Thyroid gland (tissue), 4 donors: ENCODE measurements at regions not wholly inside any gene's neighbourhood (a gene's known extent, or its start where the extent isn't known, plus 50 kb on each side); places are given as distances from the start of the nearest gene placed in this dataset.

ENCODE experiments used
- POLR2A ChIP-seq, 2 donors: fragments of 450-650 bp; IDR thresholded peaks; one replicate each; pipeline ENCODE4 v1.6.1; 2017; ENCODE audit warnings: antibody characterized with exemption in 2 of 2, mild to moderate bottlenecking in 2 of 2, moderate library complexity in 1 of 2
- TF ChIP-seq, protein P1 (sequence below), 6 experiments: fragments of 200-600 bp in 3 of 6; fragments of 450-650 bp in 3 of 6; sonication (generic) in 3 of 6; IDR thresholded peaks; one replicate each; pipeline ENCODE4 v1.5.1; 2016 to 2019; ENCODE audit warnings: antibody characterized with exemption in 6 of 6, mild to moderate bottlenecking in 2 of 6, inconsistent platforms in 1 of 6, moderate library complexity in 1 of 6

DNA sequence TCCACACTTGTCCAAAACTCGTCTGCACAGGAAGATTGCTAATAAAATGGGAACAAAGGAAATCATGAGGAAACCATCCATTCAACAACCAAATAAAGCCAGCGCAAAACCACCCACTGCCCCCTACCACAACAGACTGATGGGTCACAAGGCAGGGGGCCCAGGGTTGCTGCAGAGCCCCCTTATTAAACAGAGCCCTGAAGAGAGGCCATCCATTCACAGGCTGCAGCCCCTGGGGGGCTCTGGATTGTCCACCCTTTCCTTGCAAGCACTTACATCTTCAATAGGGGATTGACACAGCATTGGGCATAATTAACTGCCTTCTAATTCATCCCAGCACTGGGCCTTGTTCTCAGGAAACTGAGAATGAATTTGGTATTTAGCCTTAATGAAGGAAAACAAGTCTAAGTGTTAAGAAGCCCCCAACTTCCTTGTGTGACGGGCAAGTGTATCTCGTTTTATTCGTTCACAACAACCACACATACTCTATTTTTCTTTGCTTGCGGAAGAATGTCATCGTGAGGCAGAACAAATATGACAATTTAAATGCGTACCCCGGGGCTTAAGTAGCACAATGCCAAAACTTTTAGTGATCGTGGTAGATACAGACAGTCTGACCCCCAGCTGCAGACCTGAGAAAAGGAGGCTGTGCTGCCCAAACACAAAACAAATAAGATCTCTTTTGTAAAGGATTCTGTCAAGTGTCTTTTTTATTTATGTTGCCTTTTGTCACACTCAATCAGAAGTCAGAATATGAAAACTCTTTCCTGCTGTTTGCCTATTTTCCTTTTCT is 144.0 kb downstream of the SEMA6D start:
- no peak for TF ChIP-seq POLR2A (IDR thresholded peaks at IDR 0.05)
- TF ChIP-seq, protein P1, sequence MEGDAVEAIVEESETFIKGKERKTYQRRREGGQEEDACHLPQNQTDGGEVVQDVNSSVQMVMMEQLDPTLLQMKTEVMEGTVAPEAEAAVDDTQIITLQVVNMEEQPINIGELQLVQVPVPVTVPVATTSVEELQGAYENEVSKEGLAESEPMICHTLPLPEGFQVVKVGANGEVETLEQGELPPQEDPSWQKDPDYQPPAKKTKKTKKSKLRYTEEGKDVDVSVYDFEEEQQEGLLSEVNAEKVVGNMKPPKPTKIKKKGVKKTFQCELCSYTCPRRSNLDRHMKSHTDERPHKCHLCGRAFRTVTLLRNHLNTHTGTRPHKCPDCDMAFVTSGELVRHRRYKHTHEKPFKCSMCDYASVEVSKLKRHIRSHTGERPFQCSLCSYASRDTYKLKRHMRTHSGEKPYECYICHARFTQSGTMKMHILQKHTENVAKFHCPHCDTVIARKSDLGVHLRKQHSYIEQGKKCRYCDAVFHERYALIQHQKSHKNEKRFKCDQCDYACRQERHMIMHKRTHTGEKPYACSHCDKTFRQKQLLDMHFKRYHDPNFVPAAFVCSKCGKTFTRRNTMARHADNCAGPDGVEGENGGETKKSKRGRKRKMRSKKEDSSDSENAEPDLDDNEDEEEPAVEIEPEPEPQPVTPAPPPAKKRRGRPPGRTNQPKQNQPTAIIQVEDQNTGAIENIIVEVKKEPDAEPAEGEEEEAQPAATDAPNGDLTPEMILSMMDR (IDR thresholded peaks at IDR 0.05), result no peak
